Uterus (tissue), 2 donors: ENCODE measurements at regions not wholly inside any gene's neighbourhood (a gene's known extent, or its start where the extent isn't known, plus 50 kb on each side); places are given as distances from the start of the nearest gene placed in this dataset.

ENCODE experiments used
- CTCF ChIP-seq, 4 experiments: fragments of 200-600 bp in 2 of 4; fragments of 450-650 bp in 2 of 4; sonication (generic) in 2 of 4; IDR thresholded peaks; one replicate each; pipeline ENCODE4 v1.5.1; 2016 to 2019; ENCODE audit warnings: antibody characterized with exemption in 4 of 4, mild to moderate bottlenecking in 2 of 4, moderate library complexity in 1 of 4
- POLR2A ChIP-seq, 2 donors: fragments of 450-650 bp; IDR thresholded peaks; one replicate each; pipeline ENCODE4 v1.6.1; 2016; ENCODE audit warnings: antibody characterized with exemption in 2 of 2, mild to moderate bottlenecking in 1 of 2, moderate library complexity in 1 of 2

GRCh38 chr11:29448246-29448877, 568.5 kb downstream of the KCNA4 start:
- TF ChIP-seq POLR2A (IDR thresholded peaks at IDR 0.05) (no peak), CTCF (IDR thresholded peaks at IDR 0.05) (peak; percentile 20 to 51 (median 40))
